Gastroesophageal sphincter (tissue), 4 donors: ENCODE measurements at regions not wholly inside any gene's neighbourhood (a gene's known extent, or its start where the extent isn't known, plus 50 kb on each side); places are given as distances from the start of the nearest gene placed in this dataset.
"Not testable (repeated sequence)": the region's sequence is repeated elsewhere in the genome, so short reads cannot be mapped to it uniquely, and the experiment has no call there.

Experiments
- ATAC-seq: fragments of 150-250 bp; one replicate; pipeline ENCODE4 v1.9.1; 2016; ENCODE audit warnings: mild to moderate bottlenecking, moderate library complexity
- H3K27ac ChIP-seq, 4 donors: fragments of 200-600 bp; sonication (generic) in 3 of 4; 1 replicate in 3 of 4; 2 replicates in 1 of 4; pipeline ENCODE4 v1.5.1; 2016 to 2019
- H3K27me3 ChIP-seq: fragments of 200-600 bp; sonication (generic); one replicate; pipeline ENCODE4 v1.5.1; 2019
- H3K36me3 ChIP-seq, 2 donors: fragments of 200-600 bp; sonication (generic); one replicate each; pipeline ENCODE4 v1.5.1; 2019; ENCODE audit warnings: control low read depth in 1 of 2
- H3K4me1 ChIP-seq, 3 donors: fragments of 200-600 bp; sonication (generic); 1 replicate in 2 of 3; 2 replicates in 1 of 3; pipeline ENCODE4 v1.5.1; 2016 to 2019; ENCODE audit warnings: control low read depth in 2 of 3
- H3K4me3 ChIP-seq, 2 donors: fragments of 200-600 bp; sonication (generic); one replicate each; pipeline ENCODE4 v1.5.1; 2019; ENCODE audit warnings: mild to moderate bottlenecking in 1 of 2, moderate library complexity in 1 of 2
- H3K9me3 ChIP-seq, 3 donors: fragments of 200-600 bp; sonication (generic); one replicate each; pipeline ENCODE4 v1.5.1; 2017 to 2019; ENCODE audit warnings: control low read depth in 2 of 3
- CTCF ChIP-seq, 4 experiments: fragments of 200-600 bp in 2 of 4; fragments of 450-650 bp in 2 of 4; sonication (generic) in 1 of 4; IDR thresholded peaks; one replicate each; pipeline ENCODE4 v1.5.1; 2017 to 2019; ENCODE audit warnings: antibody characterized with exemption in 4 of 4, mild to moderate bottlenecking in 2 of 4, moderate library complexity in 2 of 4
- EP300 ChIP-seq: sonication (generic); formaldehyde crosslinking; IDR thresholded peaks from one replicate; pipeline ENCODE4 v1.6.1; 2017; ENCODE audit warnings: antibody characterized with exemption, mild to moderate bottlenecking
- POLR2A ChIP-seq, 2 donors: fragments of 450-650 bp; IDR thresholded peaks; one replicate each; pipeline ENCODE4 v1.6.1; 2017; ENCODE audit warnings: antibody characterized with exemption in 2 of 2, mild to moderate bottlenecking in 2 of 2, moderate library complexity in 1 of 2
- POLR2AphosphoS5 ChIP-seq: sonication (generic); formaldehyde crosslinking; IDR thresholded peaks from one replicate; pipeline ENCODE4 v1.6.1; 2017; ENCODE audit warnings: antibody characterized with exemption
- WGBS, 2 donors: methylation state at CpG; one replicate each; pipeline ENCODE4 v1.1.5; 2018; ENCODE audit warnings: low coverage in 1 of 2; 5-methylcytosine and 5-hydroxymethylcytosine counted together

GRCh38 chr16:5231246-5231759, 133.7 kb upstream of the EEF2KMT start:
- H3K9me3 ChIP-seq: peaks cover 0 to 11% (median 0%) of the 10 kb centered on the region in 3 donors
- H3K4me1 ChIP-seq: no peaks in the 10 kb centered on the region
- ATAC-seq: no peak
- no peak overlapping the region for H3K27ac ChIP-seq
- H3K36me3 ChIP-seq: no peaks in the 10 kb centered on the region
- peaks cover 51% of the 10 kb centered on the region for H3K27me3 ChIP-seq
- WGBS, 2 donors: 45 to 76% methylated on average over 5 of the region's 5 CpGs
- H3K4me3 ChIP-seq: no peak overlapping the region
- TF ChIP-seq EP300: no peak
- no peak for TF ChIP-seq POLR2AphosphoS5
- TF ChIP-seq POLR2A (IDR thresholded peaks at IDR 0.05): no peak
- no peak for TF ChIP-seq CTCF (IDR thresholded peaks at IDR 0.05)

- Histone ChIP-seq H3K4me3 (no peak overlapping the region), H3K9me3 (peaks cover 0 to 11% (median 0%) of the 10 kb centered on the region in 3 donors), H3K27me3 (peaks cover 58% of the 10 kb centered on the region), H3K36me3 (no peaks in the 10 kb centered on the region), H3K4me1 (no peaks in the 10 kb centered on the region), H3K27ac (no peak overlapping the region)
- no peak for ATAC-seq
- WGBS, 2 donors: 17% methylated on average over 3 of the region's 3 CpGs; no CpG with 5 or more reads in 1 of the 2 donors
- TF ChIP-seq POLR2A (IDR thresholded peaks at IDR 0.05) (no peak), EP300 (no peak), POLR2AphosphoS5 (no peak), CTCF (IDR thresholded peaks at IDR 0.05) (no peak)
Observed at GRCh38 chr16:5228369-5228768, 130.8 kb upstream of the EEF2KMT start.

GRCh38 chr16:5225931-5226655, 128.5 kb upstream of the EEF2KMT start:
- H3K4me1 ChIP-seq: no peaks in the 10 kb centered on the region
- TF ChIP-seq EP300 (no peak), POLR2AphosphoS5 (no peak), CTCF (IDR thresholded peaks at IDR 0.05) (no peak), POLR2A (IDR thresholded peaks at IDR 0.05) (no peak)
- no peak overlapping the region for H3K27ac ChIP-seq
- no peak overlapping the region for H3K4me3 ChIP-seq
- no peaks in the 10 kb centered on the region for H3K36me3 ChIP-seq
- H3K27me3 ChIP-seq: peaks cover 51% of the 10 kb centered on the region
- H3K9me3 ChIP-seq: peaks cover 0 to 6% (median 0%) of the 10 kb centered on the region in 3 donors
- 24 to 47% methylated on average over 4 of the region's 10 CpGs for WGBS, 2 donors
- no peak for ATAC-seq

GRCh38 chr16:5222761-5223160, 125.2 kb upstream of the EEF2KMT start:
- Histone ChIP-seq H3K9me3 (no peaks in the 10 kb centered on the region), H3K27ac (no peak overlapping the region), H3K36me3 (no peaks in the 10 kb centered on the region), H3K27me3 (peaks cover 38% of the 10 kb centered on the region), H3K4me3 (no peak overlapping the region), H3K4me1 (no peaks in the 10 kb centered on the region)
- 63 to 78% methylated on average over 4 of the region's 4 CpGs for WGBS, 2 donors
- no peak for ATAC-seq
- TF ChIP-seq CTCF (IDR thresholded peaks at IDR 0.05) (no peak), POLR2A (IDR thresholded peaks at IDR 0.05) (no peak), EP300 (no peak), POLR2AphosphoS5 (no peak)

GRCh38 chr16:5221831-5222230, 124.2 kb upstream of the EEF2KMT start:
- not testable (repeated sequence) for H3K36me3 ChIP-seq, H3K9me3 ChIP-seq, ATAC-seq, H3K4me1 ChIP-seq, H3K27ac ChIP-seq, H3K4me3 ChIP-seq
- peaks cover 42% of the 10 kb centered on the region for H3K27me3 ChIP-seq
- WGBS, 2 donors: 100% methylated on average over 1 to 3 of the region's 20 CpGs
